ENCODE measurements at regions not wholly inside any gene's neighbourhood (a gene's known extent, or its start where the extent isn't known, plus 50 kb on each side); places are given as distances from the start of the nearest gene placed in this dataset.

DNA sequence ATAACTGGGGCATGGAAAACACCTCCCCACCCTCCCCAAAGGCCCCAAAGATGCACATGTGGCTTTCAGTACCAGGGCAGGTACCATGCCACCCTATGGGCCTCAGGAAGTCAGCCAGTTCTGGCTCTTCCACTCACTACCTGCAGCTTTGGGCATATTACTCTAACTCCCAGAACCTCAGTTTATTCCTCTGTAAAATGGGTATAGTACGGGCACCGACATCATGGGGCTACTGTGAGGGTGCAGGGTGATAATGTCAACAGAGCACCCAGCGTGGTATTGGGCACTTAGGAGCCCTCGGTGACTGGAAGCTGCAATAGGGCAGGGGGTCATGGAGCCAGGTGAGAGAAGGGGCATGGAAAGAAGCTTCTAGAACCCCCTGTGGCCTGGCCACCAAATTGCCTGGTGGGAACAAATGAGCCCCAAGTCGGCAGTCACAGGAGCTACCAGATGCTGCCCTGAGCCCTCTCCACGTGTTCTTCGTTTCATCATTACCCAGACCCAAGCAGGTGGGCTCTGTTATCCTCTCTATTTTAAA is 512.1 kb downstream of the SHQ1 start:
- TF ChIP-seq CTCF (IDR thresholded peaks at IDR 0.05) (no peak), EP300 (IDR thresholded peaks at IDR 0.05) (no peak)
